NCI-H187 treated with DMSO at 0.1 percent for 48 hours (cell line): ENCODE measurements at regions not wholly inside any gene's neighbourhood (a gene's known extent, or its start where the extent isn't known, plus 50 kb on each side); places are given as distances from the start of the nearest gene placed in this dataset.

Experiments used
- DNase-seq: peaks from one replicate; lab custom pipeline; 2025; lab: John Stamatoyannopoulos, UW

DNA sequence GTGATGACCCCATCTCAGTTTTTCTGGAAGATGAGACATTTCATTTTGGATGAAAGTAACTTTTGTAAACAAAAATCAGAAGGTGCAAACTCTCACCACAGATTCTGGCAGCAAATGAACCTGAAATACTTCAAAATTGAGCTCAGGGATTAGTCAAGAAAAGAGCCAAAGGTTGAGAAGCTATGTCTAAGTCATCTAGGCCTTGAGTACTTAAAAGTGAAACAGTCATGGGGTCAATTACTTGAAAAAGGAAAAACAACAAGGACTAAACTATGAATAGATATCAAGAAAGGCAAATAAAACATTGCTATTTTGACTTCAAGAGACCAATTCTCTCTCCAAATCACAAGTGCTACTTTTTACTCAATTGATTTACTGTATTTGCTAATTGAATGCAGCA, 285.1 kb downstream of the RBM43 start:
- DNase-seq, result no peak

DNA sequence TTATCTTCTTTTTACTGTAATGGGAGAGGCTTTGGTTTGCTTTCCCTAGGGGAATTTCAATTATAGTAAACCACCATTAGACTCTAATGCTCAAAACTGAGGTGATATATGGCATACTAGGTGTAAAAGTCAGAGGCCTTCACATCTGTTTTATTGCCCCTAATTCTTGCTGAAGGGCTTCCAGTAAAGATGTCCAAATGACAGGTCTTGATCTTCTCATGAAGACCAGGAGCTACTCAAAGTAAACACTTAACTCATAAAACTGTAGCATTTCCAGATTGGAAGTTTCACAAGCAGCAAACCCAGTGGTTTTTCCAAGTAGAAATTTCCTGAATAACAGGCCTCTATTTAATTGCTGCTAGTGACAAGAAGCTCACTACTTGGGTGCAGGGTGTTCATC, 286.8 kb downstream of the RBM43 start:
- DNase-seq, result no peak

- no peak for DNase-seq
Measured at GRCh38 chr2:150974234-150974633, 287.4 kb downstream of the RBM43 start.

- no peak for DNase-seq
Measured at GRCh38 chr2:150971910-150972309, 289.8 kb downstream of the RBM43 start.

DNA sequence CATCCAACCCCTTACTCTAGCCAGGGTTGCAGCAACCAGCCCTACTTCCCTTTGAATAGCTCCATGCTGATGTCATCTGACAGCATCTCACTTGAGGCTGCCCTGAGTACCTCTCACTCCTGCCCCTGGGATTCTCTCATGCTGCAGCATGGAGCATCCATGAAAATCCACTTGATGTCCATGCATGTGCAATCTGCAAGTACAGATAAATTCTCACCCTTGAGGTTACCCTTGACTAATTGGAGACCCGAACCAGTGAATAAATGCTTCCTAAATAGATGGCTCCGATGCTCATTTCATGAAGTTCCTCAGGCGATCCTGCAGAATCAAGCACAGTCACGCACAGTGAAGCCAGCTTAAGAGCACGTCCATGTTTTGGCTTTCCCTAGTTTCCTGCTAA, 298.3 kb downstream of the RBM43 start:
- no peak for DNase-seq

DNA sequence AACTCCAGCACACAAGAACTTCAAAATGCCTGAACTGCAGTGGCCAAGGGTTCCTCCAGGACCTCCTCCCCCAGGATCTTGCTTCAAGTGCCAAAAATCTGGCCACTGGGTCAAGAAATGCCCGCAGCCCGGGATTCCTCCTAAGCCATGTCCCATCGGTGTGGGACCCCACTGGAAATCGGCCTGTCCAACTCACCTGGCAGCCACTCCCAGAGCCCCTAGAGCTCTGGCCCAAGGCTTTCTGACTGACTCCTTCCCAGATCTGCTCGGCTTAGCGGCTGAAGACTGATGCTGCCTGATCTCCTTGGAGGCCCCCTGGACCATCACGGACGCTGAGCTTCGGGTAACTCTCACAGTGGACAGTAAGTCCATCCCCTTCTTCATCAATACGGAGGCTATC, 306.4 kb downstream of the RBM43 start:
- no peak for DNase-seq

GRCh38 chr2:150946831-150947230, 314.8 kb downstream of the RBM43 start:
- no peak for DNase-seq

DNA sequence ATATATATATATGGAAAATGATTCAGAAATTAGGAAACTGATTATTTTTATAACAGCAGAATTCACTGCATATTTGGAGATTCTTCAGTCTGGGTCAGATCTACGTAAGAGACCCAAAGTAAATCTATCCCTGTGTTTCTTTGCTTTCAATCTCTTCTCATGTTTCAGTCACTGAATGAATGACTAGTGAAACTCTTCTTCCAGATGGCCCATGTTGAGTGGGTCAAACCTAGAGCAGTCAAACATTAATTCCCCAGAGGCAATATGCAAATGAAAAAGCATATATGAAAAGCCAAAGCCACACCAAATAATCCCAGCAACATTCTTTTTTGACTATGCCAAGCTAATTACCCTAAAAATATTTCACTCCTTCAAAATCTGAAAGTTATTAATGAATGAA, 317.3 kb downstream of the RBM43 start:
- DNase-seq, result no peak

DNA sequence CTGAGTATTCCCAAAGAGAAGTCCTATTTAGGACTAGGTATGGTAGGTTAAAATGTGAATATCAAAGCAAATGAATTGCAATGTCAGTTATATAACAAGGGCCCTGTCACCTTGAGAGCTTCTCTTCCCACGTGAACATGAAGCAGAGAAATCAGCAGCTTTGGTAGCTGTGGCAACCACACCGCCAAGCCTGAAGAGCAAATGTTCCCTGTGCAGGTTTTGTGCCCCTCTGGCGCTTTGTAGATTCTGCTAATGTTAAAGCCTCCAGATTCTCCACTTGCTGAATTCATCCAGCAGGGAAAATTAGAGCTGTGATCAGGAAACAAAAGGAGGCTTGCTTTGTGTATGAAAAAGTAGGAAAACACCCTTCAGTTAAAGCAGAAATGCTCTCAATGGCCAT, 322.6 kb downstream of the RBM43 start:
- DNase-seq, result no peak

- no peak for DNase-seq
Measured at GRCh38 chr2:150938527-150938926, 323.1 kb downstream of the RBM43 start.

DNA sequence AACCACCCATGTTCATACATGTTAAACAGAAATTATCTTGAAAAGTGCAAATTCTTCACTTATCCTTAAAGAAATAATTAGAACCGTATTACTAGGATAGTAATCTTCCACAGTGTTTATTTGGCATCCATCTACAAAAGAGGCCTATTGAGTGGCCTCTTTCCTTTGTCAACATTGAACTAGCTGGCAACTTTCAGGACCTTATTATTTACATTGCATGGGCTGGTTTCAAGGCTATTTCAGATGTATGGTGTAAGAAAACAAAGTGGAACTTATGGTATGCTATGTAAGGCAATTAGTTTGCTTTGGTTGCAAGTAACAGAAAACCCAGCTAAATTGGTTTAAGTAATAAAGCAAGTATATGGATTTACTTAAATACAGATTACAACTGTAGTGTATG, 324.6 kb downstream of the RBM43 start:
- DNase-seq, result no peak

DNA sequence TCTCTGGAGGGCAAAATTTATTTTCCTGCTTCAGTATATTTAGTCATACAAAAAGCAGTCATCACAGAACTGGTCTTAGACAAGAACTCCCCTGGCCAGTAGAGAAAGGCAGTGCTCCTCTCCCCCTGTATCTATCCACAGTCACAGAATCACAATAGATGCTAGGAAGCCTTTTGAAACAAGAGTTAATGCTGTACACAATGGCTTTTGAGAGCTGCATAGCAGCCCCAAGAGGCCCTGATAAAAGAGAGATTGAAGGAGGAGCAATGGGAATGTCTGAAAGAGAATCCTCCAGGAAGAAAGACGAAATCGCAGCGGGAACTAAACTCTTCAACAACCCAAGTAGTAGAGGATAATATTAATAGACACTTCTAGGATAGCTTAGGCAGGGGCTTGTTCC, 330.2 kb downstream of the RBM43 start:
- DNase-seq, result no peak

DNA sequence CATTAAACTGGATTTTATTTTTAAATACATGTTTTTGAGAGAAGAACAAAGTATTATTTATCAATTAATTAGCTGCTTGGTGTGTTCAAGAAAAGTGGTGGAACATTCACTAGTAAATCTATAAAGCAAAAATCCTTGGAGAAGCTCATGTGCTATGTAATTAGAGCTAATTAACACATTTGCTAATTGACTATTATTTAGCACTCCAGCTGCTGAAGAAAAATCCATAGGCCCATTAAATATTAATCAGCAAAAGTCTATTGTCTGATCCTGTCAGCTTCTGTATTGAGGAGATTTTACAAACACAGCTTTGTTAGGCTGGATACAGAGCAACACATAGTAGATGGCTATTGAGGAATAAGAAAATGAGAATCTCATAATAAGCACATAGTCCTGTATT, 336.1 kb downstream of the RBM43 start:
- DNase-seq, result no peak

GRCh38 chr2:150924878-150925277, 336.8 kb downstream of the RBM43 start:
- no peak for DNase-seq

DNA sequence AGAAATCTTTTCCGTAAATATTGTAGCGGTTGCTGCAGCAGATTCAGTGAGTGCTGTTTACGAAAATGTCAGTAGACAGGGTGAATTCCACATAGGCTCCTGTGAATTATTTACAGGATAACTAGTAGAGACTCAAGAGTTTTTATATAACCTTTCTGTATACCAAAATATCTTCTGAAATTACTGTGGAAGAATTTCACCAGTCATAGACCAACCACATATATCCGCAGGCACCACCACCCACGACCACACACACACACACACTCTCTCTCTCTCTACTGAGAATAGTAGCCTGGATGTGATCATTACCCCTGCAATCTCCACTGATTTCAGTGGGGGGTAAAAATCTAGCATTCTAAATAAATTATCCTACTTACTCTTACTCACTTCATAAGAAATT, 341.8 kb downstream of the RBM43 start:
- no peak for DNase-seq

- no peak for DNase-seq
Measured at GRCh38 chr2:150917961-150918713, 343.5 kb downstream of the RBM43 start.

DNA sequence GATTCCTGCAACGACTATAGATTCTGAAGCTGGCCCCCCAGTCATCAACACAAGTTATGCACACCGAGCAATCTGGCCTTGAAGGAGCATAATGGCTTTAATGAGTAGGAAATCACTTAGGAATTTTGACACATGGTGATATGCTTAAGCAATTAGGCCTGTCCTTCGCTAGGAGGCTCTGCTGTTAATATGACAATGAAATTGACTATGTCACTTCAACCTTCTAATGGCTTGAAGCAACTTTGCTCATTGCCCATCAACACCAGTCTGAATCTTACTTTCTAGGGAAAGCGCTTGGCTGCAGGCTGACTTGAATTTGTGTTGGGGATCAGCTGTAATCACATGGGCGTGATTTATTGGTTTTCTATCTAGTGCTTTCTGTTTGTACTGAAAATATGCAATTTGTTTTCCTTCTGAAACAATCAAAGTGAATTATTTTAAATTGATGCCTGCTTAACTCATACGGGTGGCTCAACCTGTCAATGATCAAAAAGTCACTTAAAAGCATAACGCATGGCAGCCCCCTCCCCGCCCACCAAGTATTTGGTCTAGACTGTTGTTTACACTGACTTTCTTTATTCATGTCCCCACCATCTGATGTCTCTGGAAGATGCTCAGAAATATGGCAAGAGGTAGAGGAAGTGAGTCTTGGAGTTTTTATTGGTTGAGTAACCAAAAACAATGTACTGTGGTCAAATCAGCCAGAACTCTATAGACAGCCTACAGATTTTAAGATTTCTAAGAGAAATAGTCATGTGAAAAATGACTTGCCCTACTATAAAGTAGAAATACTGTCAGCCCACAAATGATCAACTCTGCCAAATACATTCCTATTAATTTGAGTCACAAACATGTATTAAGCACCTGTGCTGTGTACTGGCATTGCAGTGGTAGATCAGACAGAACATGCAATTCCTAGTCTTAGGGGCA, 344.9 kb downstream of the RBM43 start:
- no peak for DNase-seq

DNA sequence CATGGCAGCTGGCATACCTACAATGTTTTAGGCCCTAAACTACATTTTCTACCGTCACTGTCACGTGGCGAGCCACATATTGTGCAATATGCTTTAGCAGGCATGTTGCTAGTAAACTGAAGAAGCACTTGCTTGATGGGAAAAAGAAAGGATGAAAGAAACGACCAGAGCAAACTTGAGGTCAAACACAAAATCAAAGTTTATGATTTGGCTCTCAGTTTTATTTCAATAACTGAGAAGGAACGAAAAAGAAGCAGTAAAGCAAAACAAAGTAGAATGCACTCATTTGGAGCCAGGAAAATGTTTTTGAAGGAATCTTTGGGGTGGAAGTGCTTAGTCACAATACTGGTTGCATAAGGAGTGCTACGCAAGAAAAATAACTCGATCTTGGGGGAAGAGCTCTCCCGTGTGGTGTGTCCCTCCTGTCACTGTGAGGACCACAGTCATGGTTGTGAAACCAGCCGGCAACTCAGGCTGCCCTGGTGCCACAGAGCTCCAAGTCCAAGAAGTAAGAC, 349.8 kb downstream of the RBM43 start:
- DNase-seq, result no peak

- DNase-seq, result no peak
Measured at GRCh38 chr2:150909613-150910012, 352.1 kb downstream of the RBM43 start.

- DNase-seq, result no peak
Measured at GRCh38 chr2:150909090-150909489, 352.6 kb downstream of the RBM43 start.

DNA sequence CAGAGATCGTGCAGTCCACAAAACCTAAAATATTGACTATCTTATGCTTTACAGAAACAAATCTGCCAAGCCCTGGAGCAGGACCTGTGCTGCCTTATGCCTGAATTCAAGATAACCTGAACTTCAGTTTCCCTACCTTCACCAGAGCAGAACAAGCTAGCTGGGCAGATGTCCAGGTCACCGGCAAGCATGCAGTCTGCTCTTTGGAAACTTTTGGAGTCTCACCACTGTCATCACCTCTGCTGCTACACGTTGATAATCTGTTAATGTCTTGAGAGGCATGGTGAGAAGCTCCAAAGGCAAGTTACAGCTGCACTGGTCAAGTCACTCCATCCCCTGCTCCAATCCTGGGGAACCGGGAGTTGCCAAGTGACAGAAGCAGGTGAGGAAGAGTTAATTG, 354.2 kb downstream of the RBM43 start:
- no peak for DNase-seq

DNA sequence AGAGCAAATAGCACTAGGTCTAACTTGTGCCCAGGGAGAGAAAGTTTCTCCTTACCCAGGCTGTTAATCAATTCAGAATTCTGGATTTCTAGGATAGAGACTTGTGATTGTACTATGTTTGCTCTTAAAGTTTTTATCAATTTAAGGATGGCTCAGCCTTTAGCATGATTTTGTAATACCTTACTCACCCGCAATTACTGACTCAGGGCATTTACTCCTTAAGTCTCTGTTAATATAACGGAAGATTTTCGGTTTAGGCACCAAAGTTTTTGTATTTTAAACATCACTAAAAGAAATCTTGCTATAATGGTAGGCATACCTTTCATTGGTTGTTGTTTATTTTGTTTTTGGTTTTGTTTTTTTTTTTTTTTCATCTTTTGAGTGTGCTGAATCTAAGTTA, 358.2 kb downstream of the RBM43 start:
- DNase-seq, result no peak

DNA sequence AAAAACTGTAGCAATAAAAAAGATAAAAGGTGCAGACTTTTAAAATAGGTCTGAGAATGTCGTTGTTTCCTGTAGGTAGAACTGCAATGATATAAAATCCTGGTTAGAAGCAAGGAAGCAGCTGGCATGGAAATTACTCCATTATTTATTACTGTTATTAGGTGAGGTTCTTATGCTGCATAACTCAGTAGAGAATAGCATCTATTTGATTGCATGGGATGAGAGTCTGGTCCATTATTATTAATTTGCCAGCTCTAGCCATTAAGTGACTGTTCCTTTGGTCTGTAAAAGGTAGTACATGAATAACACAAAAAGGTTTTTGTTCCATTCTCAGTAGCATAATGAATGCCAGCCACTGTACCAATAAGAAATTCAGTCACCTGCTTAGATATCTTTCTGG, 358.6 kb downstream of the RBM43 start:
- DNase-seq, result no peak
